Neural progenitor cell (in vitro differentiated cells): ENCODE measurements at regions not wholly inside any gene's neighbourhood (a gene's known extent, or its start where the extent isn't known, plus 50 kb on each side); places are given as distances from the start of the nearest gene placed in this dataset. TPM values are rescaled to one million over a fixed set of nuclear protein-coding genes. Genes with fewer than 3 reads are reported as not detected.

Source experiments
- DNase-seq: peaks from one replicate; pipeline ENCODE4 v3.0.0-alpha.2; 2016; ENCODE audit warnings: low spot score
- H2AFZ ChIP-seq: fragments of 200-600 bp; sonication (generic); replicated peaks from 2 replicates; pipeline ENCODE4 v1.6.1; 2016; ENCODE audit warnings: antibody characterized with exemption
- H3F3A ChIP-seq: fragments of 200-600 bp; sonication (generic); 2 replicates; pipeline ENCODE4 v1.6.1; 2016; ENCODE audit warnings: antibody characterized with exemption, low read depth
- H3K27ac ChIP-seq: fragments of 200-600 bp; sonication (generic); 2 replicates; pipeline ENCODE4 v1.5.1; 2016; ENCODE audit warnings: mild to moderate bottlenecking
- H3K27me3 ChIP-seq: fragments of 200-600 bp; sonication (generic); 2 replicates; pipeline ENCODE4 v1.6.1; 2016; ENCODE audit warnings: mild to moderate bottlenecking, moderate library complexity
- H3K36me3 ChIP-seq: fragments of 200-600 bp; sonication (generic); 2 replicates; pipeline ENCODE4 v1.5.1; 2016
- H3K4me1 ChIP-seq: fragments of 200-600 bp; sonication (generic); 2 replicates; pipeline ENCODE4 v1.6.1; 2016; ENCODE audit warnings: mixed run types
- H3K4me2 ChIP-seq: fragments of 200-600 bp; sonication (generic); 2 replicates; pipeline ENCODE4 v1.6.1; 2016
- H3K4me3 ChIP-seq: fragments of 200-600 bp; sonication (generic); 2 replicates; pipeline ENCODE4 v1.5.1; 2016
- H3K79me2 ChIP-seq: fragments of 200-600 bp; sonication (generic); 2 replicates; pipeline ENCODE4 v1.6.1; 2016; ENCODE audit warnings: low read depth
- H3K9ac ChIP-seq: fragments of 200-600 bp; sonication (generic); 2 replicates; pipeline ENCODE4 v1.6.1; 2016
- H3K9me3 ChIP-seq: fragments of 200-600 bp; sonication (generic); 2 replicates; pipeline ENCODE4 v1.5.1; 2016; ENCODE audit warnings: low read depth
- H4K20me1 ChIP-seq: fragments of 200-600 bp; sonication (generic); 2 replicates; pipeline ENCODE4 v1.6.1; 2016; ENCODE audit warnings: low read depth
- H3K27ac Mint-ChIP-seq: 3 replicates; pipeline ENCODE4 v1.8.0; 2021; ENCODE audit warnings: mixed read lengths
- H3K27me3 Mint-ChIP-seq: 2 replicates; pipeline ENCODE4 v1.8.0; 2022; ENCODE audit warnings: low read depth, mild to moderate bottlenecking, inconsistent platforms, moderate library complexity, mixed read lengths; ENCODE audit not compliant: insufficient read depth
- H3K36me3 Mint-ChIP-seq: 3 replicates; pipeline ENCODE4 v1.8.0; 2021; ENCODE audit warnings: mixed read lengths
- H3K4me1 Mint-ChIP-seq: 3 replicates; pipeline ENCODE4 v1.8.0; 2021; ENCODE audit warnings: mixed read lengths
- H3K4me3 Mint-ChIP-seq: 3 replicates; pipeline ENCODE4 v1.8.0; 2021; ENCODE audit warnings: mild to moderate bottlenecking, moderate library complexity, mixed read lengths
- H3K9me3 Mint-ChIP-seq: 3 replicates; pipeline ENCODE4 v1.8.0; 2020; ENCODE audit warnings: mixed read lengths
- CTCF ChIP-seq: fragments of 200-600 bp; sonication (generic); IDR thresholded peaks from 2 replicates; pipeline ENCODE4 v1.5.1; 2017; ENCODE audit warnings: antibody characterized with exemption, mild to moderate bottlenecking
- EZH2 ChIP-seq: fragments of 200-600 bp; sonication (generic); IDR thresholded peaks from 2 replicates; pipeline ENCODE4 v1.6.1; 2017; ENCODE audit warnings: antibody characterized with exemption, mild to moderate bottlenecking, moderate library complexity
- EZH2phosphoT487 ChIP-seq: fragments of 200-600 bp; sonication (generic); IDR thresholded peaks from 2 replicates; pipeline ENCODE4 v1.6.1; 2017; ENCODE audit warnings: antibody characterized with exemption
- small RNA-seq: library from RNA; depleted of rRNA; stranded (forward); fragments of <200 nt; gene quantifications from one replicate; pipeline ENCODE3, GENCODE V24; 2015

- H3K4me1 Mint-ChIP-seq: peaks cover 9% of the 10 kb centered on the region
- no peak for TF ChIP-seq EZH2
- no peak for TF ChIP-seq EZH2phosphoT487
- TF ChIP-seq CTCF: no peak
- no peak overlapping the region for H2AFZ ChIP-seq
Observed at GRCh38 chr15:25930931-25931330, 67.8 kb upstream of the ATP10A start.

More at GRCh38 chr15:25930931-25931330, 67.8 kb upstream of the ATP10A start:
- H3K36me3 ChIP-seq: peaks cover 7% of the 10 kb centered on the region
- peaks cover 9% of the 10 kb centered on the region for H3K4me1 ChIP-seq
- no peak overlapping the region for H3K4me2 ChIP-seq
- no peak overlapping the region for H3K27ac ChIP-seq
- no peak overlapping the region for H3K9ac ChIP-seq
- H3K27me3 Mint-ChIP-seq: peaks cover 7% of the 10 kb centered on the region
- H3K79me2 ChIP-seq: no peaks in the 10 kb centered on the region
- H3K9me3 ChIP-seq: no peaks in the 10 kb centered on the region
- H3F3A ChIP-seq: no peaks in the 10 kb centered on the region
- H4K20me1 ChIP-seq: no peaks in the 10 kb centered on the region
- no peak overlapping the region for H3K4me3 Mint-ChIP-seq
- H3K36me3 Mint-ChIP-seq: no peaks in the 10 kb centered on the region
- no peaks in the 10 kb centered on the region for H3K27me3 ChIP-seq
- DNase-seq: no peak
- H3K9me3 Mint-ChIP-seq: peaks cover 16% of the 10 kb centered on the region
- H3K4me3 ChIP-seq: no peak overlapping the region
- H3K27ac Mint-ChIP-seq: no peak overlapping the region

Small RNAs in the stretch of these regions (small RNA-seq; reads per million reads assigned to genes)
- not detected for gene RF00554
